Fibroblast of villous mesenchyme (primary cell): ENCODE measurements at regions not wholly inside any gene's neighbourhood (a gene's known extent, or its start where the extent isn't known, plus 50 kb on each side); places are given as distances from the start of the nearest gene placed in this dataset.

ENCODE experiments used
- DNase-seq: peaks from one replicate; pipeline ENCODE4 v3.0.0-alpha.2; 2010; ENCODE audit warnings: low read depth
- H3K4me3 ChIP-seq: 2 replicates; pipeline ENCODE4 v1.5.1; 2011; ENCODE audit warnings: low read depth, mild to moderate bottlenecking, low read length
- TF ChIP-seq, protein P1 (sequence below): IDR thresholded peaks from 2 replicates; pipeline ENCODE4 v1.5.1; 2012; ENCODE audit warnings: low read depth, mild to moderate bottlenecking, low read length; ENCODE audit not compliant: insufficient read depth

DNA sequence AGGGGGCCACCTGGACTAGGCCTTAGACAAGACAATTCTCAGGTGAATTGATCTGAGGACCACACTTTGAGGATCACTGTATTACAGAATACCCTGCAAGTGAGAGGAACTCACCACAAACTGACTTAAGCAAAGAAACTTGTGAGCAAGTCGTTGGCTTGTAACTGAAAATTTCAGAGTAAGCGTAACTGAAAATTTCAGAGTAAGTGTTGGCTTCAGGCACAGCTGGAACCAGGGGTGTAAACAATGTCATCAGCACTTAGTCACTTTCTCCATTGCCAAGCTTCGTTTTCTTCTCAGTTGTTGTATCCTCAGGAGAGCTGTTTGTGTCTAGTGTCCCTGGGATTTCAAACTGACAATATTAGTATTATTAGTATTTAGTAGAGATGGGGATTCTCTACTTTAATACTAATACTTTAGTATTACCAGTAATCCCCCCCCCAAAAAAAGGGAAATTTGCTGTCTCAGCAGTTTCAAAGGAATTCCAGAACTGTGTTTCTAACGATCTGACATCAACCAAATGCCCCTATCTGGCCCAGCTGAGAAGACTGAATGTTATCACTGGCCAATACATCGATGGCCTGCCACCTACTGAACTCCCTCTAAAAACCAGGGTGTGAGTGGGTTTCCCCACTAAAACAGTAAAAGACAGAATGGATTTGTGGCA, 474.4 kb downstream of the NTRK3 start:
- TF ChIP-seq, protein P1, sequence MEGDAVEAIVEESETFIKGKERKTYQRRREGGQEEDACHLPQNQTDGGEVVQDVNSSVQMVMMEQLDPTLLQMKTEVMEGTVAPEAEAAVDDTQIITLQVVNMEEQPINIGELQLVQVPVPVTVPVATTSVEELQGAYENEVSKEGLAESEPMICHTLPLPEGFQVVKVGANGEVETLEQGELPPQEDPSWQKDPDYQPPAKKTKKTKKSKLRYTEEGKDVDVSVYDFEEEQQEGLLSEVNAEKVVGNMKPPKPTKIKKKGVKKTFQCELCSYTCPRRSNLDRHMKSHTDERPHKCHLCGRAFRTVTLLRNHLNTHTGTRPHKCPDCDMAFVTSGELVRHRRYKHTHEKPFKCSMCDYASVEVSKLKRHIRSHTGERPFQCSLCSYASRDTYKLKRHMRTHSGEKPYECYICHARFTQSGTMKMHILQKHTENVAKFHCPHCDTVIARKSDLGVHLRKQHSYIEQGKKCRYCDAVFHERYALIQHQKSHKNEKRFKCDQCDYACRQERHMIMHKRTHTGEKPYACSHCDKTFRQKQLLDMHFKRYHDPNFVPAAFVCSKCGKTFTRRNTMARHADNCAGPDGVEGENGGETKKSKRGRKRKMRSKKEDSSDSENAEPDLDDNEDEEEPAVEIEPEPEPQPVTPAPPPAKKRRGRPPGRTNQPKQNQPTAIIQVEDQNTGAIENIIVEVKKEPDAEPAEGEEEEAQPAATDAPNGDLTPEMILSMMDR = no peak
- no peak for DNase-seq
- H3K4me3 ChIP-seq = no peak overlapping the region

- no peak overlapping the region for H3K4me3 ChIP-seq
- DNase-seq = no peak
- TF ChIP-seq, protein P1 = no peak
Observed at GRCh38 chr15:87779746-87780145, 476.8 kb downstream of the NTRK3 start.

- TF ChIP-seq, protein P1 = no peak
- no peak overlapping the region for H3K4me3 ChIP-seq
- no peak for DNase-seq
Observed at GRCh38 chr15:87778358-87778757, 478.2 kb downstream of the NTRK3 start.

DNA sequence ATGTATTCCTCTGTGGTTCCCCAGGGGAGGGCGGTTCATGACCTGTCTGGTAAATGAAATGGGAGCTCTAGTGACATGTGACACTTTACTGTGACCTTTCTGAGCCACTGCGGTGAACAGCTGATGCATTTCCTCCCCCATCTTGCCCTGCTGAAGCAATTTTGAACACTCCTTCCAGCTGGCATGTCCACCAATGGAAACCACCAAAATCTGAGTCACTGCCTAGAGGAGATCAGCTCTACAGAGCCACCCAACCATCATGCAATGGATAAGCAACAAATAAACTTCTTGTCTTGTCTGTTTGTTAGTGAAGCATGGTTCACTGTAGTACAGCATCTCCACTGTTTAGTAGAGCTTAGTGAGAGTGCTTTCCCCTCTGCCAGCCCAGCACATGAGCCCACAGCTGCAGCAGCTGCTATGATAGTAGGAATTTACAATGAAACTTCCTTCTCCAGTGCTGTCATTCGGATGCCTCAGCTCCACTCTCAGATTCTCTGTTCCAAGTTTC, 479.4 kb downstream of the NTRK3 start:
- H3K4me3 ChIP-seq = no peak overlapping the region
- DNase-seq = peak; percentile 19
- TF ChIP-seq, protein P1 = no peak

GRCh38 chr15:87767516-87767915, 489.0 kb downstream of the NTRK3 start:
- DNase-seq = no peak
- no peak overlapping the region for H3K4me3 ChIP-seq
- TF ChIP-seq, protein P1 = no peak

DNA sequence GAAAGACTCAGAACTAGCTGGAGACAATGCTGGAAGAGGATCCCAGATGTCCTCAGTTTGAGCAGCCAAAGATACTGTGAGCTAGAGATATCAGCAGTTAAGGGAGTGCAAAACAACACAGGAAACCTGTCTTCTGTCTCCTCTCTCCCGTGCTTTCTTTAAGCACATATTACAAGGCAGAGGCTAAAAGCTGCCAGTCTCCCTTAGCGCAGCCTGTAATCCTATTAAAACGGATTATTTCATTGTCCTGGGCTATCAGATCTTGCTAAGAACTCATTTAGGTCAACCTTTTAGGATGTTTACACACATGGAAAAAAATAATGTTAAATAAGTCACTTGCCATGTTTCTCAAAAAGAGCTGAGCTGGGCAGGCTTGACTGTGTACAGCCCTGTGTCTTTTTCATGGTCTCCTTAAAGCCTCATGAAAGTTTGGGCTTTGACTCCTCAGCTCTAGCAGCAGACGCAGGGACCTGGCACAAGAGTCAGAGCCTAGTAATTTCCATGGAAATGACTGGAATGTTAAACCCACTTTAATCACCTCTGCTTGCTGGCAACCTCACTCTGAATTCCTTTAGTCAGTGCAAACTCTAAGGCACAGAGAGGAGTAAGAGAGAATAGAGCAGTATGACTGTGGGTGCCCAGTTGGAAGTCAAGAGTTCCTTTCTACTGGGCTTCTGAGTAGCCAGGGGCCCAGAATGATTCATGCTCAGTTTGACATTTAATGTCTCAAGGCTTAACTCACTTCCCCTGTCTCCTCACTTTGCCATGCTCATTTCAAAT, 491.9 kb downstream of the NTRK3 start:
- DNase-seq = peak; percentile 28
- H3K4me3 ChIP-seq = no peak overlapping the region
- TF ChIP-seq, protein P1 = no peak

DNA sequence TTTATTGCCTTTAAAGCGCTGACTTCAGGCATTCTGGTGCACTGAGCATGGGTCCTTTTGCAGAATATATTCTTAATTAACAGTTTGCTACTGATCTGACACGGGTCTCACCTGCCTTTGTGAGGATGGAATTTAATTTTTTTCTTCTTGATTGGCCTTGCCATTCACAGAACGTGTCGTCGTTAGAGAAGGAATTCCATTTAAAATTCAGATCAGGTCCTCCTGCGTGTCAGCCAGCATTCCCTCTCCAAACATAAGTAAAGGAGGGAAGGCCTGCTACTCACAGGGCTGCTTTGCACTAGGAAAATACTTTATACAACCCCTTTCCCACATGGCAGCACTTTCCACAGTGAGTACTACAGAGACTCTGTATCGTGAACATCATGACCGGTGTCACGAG, 492.7 kb downstream of the NTRK3 start:
- DNase-seq = no peak
- no peak overlapping the region for H3K4me3 ChIP-seq
- TF ChIP-seq, protein P1 = no peak
